ENCODE measurements at regions not wholly inside any gene's neighbourhood (a gene's known extent, or its start where the extent isn't known, plus 50 kb on each side); places are given as distances from the start of the nearest gene placed in this dataset.

- Histone ChIP-seq H3K4me3 (replicated peaks in 1 of 3) (no peak overlapping the region), H3K4me1 (no peaks in the 10 kb centered on the region), H3K9me3 (no peaks in the 10 kb centered on the region), H3K27ac (no peak overlapping the region), H3K36me3 (no peaks in the 10 kb centered on the region), H3K27me3 (no peaks in the 10 kb centered on the region)
- DNase-seq, result no peak
- 78 to 84% methylated on average over 3 of the region's 3 CpGs for WGBS, 2 donors
- TF ChIP-seq POLR2A (IDR thresholded peaks at IDR 0.05) (no peak), CTCF (IDR thresholded peaks at IDR 0.05) (no peak)
- intact Hi-C loops (cut with DNase I), result no loop called here
These were observed 174.8 kb downstream of the KCNA4 start for GRCh38 chr11:29842061-29842460.

GRCh38 chr11:29826878-29827277, 190.0 kb downstream of the KCNA4 start:
- no peak for TF ChIP-seq CTCF (IDR thresholded peaks at IDR 0.05)
- TF ChIP-seq POLR2A (IDR thresholded peaks at IDR 0.05), result no peak
- H3K27me3 ChIP-seq, result no peaks in the 10 kb centered on the region
- H3K9me3 ChIP-seq, result no peaks in the 10 kb centered on the region
- H3K4me3 ChIP-seq (replicated peaks in 1 of 3), result no peak overlapping the region
- H3K36me3 ChIP-seq, result no peaks in the 10 kb centered on the region
- WGBS, 2 donors, result 74 to 83% methylated on average over 2 of the region's 2 CpGs
- no peaks in the 10 kb centered on the region for H3K4me1 ChIP-seq
- no peak overlapping the region for H3K27ac ChIP-seq
- intact Hi-C loops (cut with DNase I), result no loop called here
- no peak for DNase-seq

GRCh38 chr11:29816359-29816758, 200.5 kb downstream of the KCNA4 start:
- Histone ChIP-seq H3K4me1 (no peaks in the 10 kb centered on the region), H3K4me3 (replicated peaks in 1 of 3) (no peak overlapping the region), H3K36me3 (no peaks in the 10 kb centered on the region), H3K27me3 (no peaks in the 10 kb centered on the region), H3K9me3 (no peaks in the 10 kb centered on the region), H3K27ac (no peak overlapping the region)
- TF ChIP-seq POLR2A (IDR thresholded peaks at IDR 0.05) (no peak), CTCF (IDR thresholded peaks at IDR 0.05) (no peak)
- 76 to 91% methylated on average over 2 of the region's 2 CpGs for WGBS, 2 donors
- no peak for DNase-seq
- intact Hi-C loops (cut with DNase I), result no loop called here

GRCh38 chr11:29809121-29809520, 207.7 kb downstream of the KCNA4 start:
- Histone ChIP-seq H3K36me3 (no peaks in the 10 kb centered on the region), H3K27ac (no peak overlapping the region), H3K4me1 (no peaks in the 10 kb centered on the region), H3K4me3 (replicated peaks in 1 of 3) (no peak overlapping the region), H3K27me3 (no peaks in the 10 kb centered on the region), H3K9me3 (no peaks in the 10 kb centered on the region)
- DNase-seq, result no peak
- intact Hi-C loops (cut with DNase I), result no loop called here
- no peak for TF ChIP-seq POLR2A (IDR thresholded peaks at IDR 0.05)
- WGBS, 2 donors, result 49 to 57% methylated on average over 3 of the region's 3 CpGs

- no peak for DNase-seq
- intact Hi-C loops (cut with DNase I), result no loop called here
- Histone ChIP-seq H3K4me1 (no peaks in the 10 kb centered on the region), H3K27ac (no peak overlapping the region), H3K4me3 (replicated peaks in 1 of 3) (no peak overlapping the region), H3K27me3 (no peaks in the 10 kb centered on the region), H3K36me3 (no peaks in the 10 kb centered on the region), H3K9me3 (no peaks in the 10 kb centered on the region)
- TF ChIP-seq POLR2A (IDR thresholded peaks at IDR 0.05), result no peak
These were observed 214.3 kb downstream of the KCNA4 start for GRCh38 chr11:29802522-29802921.

- H3K36me3 ChIP-seq, result no peaks in the 10 kb centered on the region
- intact Hi-C loops (cut with DNase I), result no loop called here
- H3K4me1 ChIP-seq, result no peaks in the 10 kb centered on the region
- no peak for DNase-seq
- H3K9me3 ChIP-seq, result no peaks in the 10 kb centered on the region
- TF ChIP-seq POLR2A (IDR thresholded peaks at IDR 0.05) (no peak), CTCF (IDR thresholded peaks at IDR 0.05) (no peak)
- no peak overlapping the region for H3K27ac ChIP-seq
- H3K4me3 ChIP-seq (replicated peaks in 1 of 3), result no peak overlapping the region
- no peaks in the 10 kb centered on the region for H3K27me3 ChIP-seq
- WGBS, 2 donors, result 55 to 66% methylated on average over 1 of the region's 1 CpG
These were observed 215.3 kb downstream of the KCNA4 start for GRCh38 chr11:29801561-29801960.

Measured in thyroid gland (tissue), 4 donors.